K562 (cell line): ENCODE measurements at regions not wholly inside any gene's neighbourhood (a gene's known extent, or its start where the extent isn't known, plus 50 kb on each side); places are given as distances from the start of the nearest gene placed in this dataset.

Experiments
- ATAC-seq: fragments of 200-7000 bp; cut with Tn5 transposase; 3 replicates; pipeline ENCODE4 v1.9.1; 2020; ENCODE audit warnings: moderate library complexity
- BruUV-seq: library from RNA; stranded (reverse); fragments of 400-500 nt; replicated peaks from 2 replicates; lab custom pipeline; 2021; lab: Mats Ljungman, UMichigan
- CTCF ChIA-PET: fragments of 300-600 bp; formaldehyde crosslinking; extraction: SDS; loops from one replicate; lab custom pipeline; 2021; ENCODE audit warnings: low intra/inter-chr PET ratio; lab: Yijun Ruan, JAX
- POLR2A ChIA-PET: fragments of 300-600, 350-650 bp; sonication (Branson Sonifier 250); formaldehyde crosslinking; extraction: SDS; loops from one replicate; lab custom pipeline; 2021; ENCODE audit warnings: antibody characterized with exemption, inconsistent platforms; lab: Yijun Ruan, JAX
- DNase-seq, 4 experiments: peaks; one replicate each; pipeline versions ENCODE4 v3.0.0 to v3.0.0-alpha.2; 2011 to 2018; ENCODE audit warnings: low spot score in 3 of 4, mixed read lengths in 3 of 4; ENCODE audit errors: extremely low read depth in 1 of 4
- FAIRE-seq: peaks from 2 replicates; lab custom pipeline; 2011; peaks lifted over from hg19 to GRCh38; lab: Jason Lieb, UNC
- H2AFZ ChIP-seq: 2 replicates; pipeline ENCODE4 v1.6.0; 2011; ENCODE audit warnings: low read depth, low read length, control low read depth, inconsistent platforms
- H3K27ac ChIP-seq: fragments of 200-600 bp; 3 replicates; pipeline ENCODE4 v1.8.0; 2011; ENCODE audit warnings: low read depth, mild to moderate bottlenecking, control low read depth, inconsistent platforms, low read length, moderate library complexity, mixed read lengths; ENCODE audit errors: extremely low read depth
- H3K27me3 ChIP-seq, 2 experiments: fragments of 300-600 bp in 1 of 2; 2 replicates in 1 of 2; 3 replicates in 1 of 2; pipeline versions ENCODE4 v1.6.0 to v1.8.0; 2011; ENCODE audit warnings: inconsistent platforms in 2 of 2, low read length in 2 of 2, mild to moderate bottlenecking in 1 of 2, mixed read lengths in 1 of 2, moderate library complexity in 1 of 2; ENCODE audit not compliant: control insufficient read depth in 2 of 2, insufficient read depth in 2 of 2
- H3K36me3 ChIP-seq: fragments of 300-600 bp; 3 replicates; pipeline ENCODE4 v1.8.0; 2011; ENCODE audit warnings: mild to moderate bottlenecking, low read length, inconsistent platforms; ENCODE audit not compliant: control insufficient read depth, insufficient read depth
- H3K4me1 ChIP-seq, 2 experiments: fragments of 200-600 bp in 1 of 2; replicated peaks in 1 of 2; 2 replicates in 1 of 2; 3 replicates in 1 of 2; pipeline versions ENCODE4 v1.5.1 to v1.8.0; 2011; ENCODE audit warnings: inconsistent platforms in 2 of 2, low read length in 2 of 2, mild to moderate bottlenecking in 1 of 2, mixed read lengths in 1 of 2, moderate library complexity in 1 of 2; ENCODE audit not compliant: control insufficient read depth in 2 of 2, insufficient read depth in 2 of 2
- H3K4me2 ChIP-seq: 2 replicates; pipeline ENCODE4 v1.6.1; 2011; ENCODE audit warnings: low read length, control low read depth, inconsistent platforms, mixed read lengths; ENCODE audit not compliant: insufficient read depth
- H3K4me3 ChIP-seq: fragments of 200-600 bp; sonication (generic), shearing (Covaris generic); 2 replicates; pipeline ENCODE4 v1.5.1; 2016; ENCODE audit warnings: control low read depth, inconsistent platforms
- H3K79me2 ChIP-seq: fragments of 200-600 bp; 3 replicates; pipeline ENCODE4 v1.8.0; 2011; ENCODE audit warnings: low read length, inconsistent platforms; ENCODE audit not compliant: control insufficient read depth, insufficient read depth
- H3K9ac ChIP-seq, 2 experiments: 2 replicates each; pipeline versions ENCODE4 v1.6.0 to v1.6.1; 2011; ENCODE audit warnings: low read depth in 2 of 2, low read length in 2 of 2, control low read depth in 1 of 2, inconsistent platforms in 1 of 2, mild to moderate bottlenecking in 1 of 2, mixed read lengths in 1 of 2; ENCODE audit not compliant: insufficient read depth in 1 of 2
- H3K9me1 ChIP-seq: one replicate; pipeline ENCODE4 v1.6.0; 2011; ENCODE audit warnings: inconsistent platforms, mild to moderate bottlenecking, low read length, moderate library complexity; ENCODE audit not compliant: control insufficient read depth, insufficient read depth
- H3K9me3 ChIP-seq: replicated peaks from 2 replicates; pipeline ENCODE4 v1.5.1; 2011; ENCODE audit warnings: low read depth, low read length, inconsistent platforms; ENCODE audit not compliant: control insufficient read depth, insufficient read depth
- H4K20me1 ChIP-seq: replicated peaks from 2 replicates; pipeline ENCODE4 v1.6.1; 2011; ENCODE audit warnings: low read length, inconsistent platforms, mixed read lengths; ENCODE audit not compliant: control insufficient read depth, insufficient read depth
- HCFC1 ChIP-seq: IDR thresholded peaks from 2 replicates; pipeline ENCODE4 v1.6.1; 2012; ENCODE audit warnings: low read depth, low read length, improper control_type of control experiment
- HNRNPL ChIP-seq: fragments of 200-400 bp; formaldehyde crosslinking; IDR thresholded peaks from 2 replicates; pipeline ENCODE4 v1.6.1; 2017; ENCODE audit warnings: low read depth, mild to moderate bottlenecking, low read length
- MITF ChIP-seq: IDR thresholded peaks from 2 replicates; pipeline ENCODE4 v1.6.1; 2014; ENCODE audit warnings: antibody characterized with exemption
- ZBTB11 ChIP-seq, 3 experiments: fragments of 200-800 bp in 1 of 3; fragments of 250-450 bp in 1 of 3; fragments of 450-650 bp in 1 of 3; sonication (Bioruptor Pico) in 1 of 3; sonication (Bioruptor generic) in 1 of 3; formaldehyde crosslinking in 1 of 3; IDR thresholded peaks; 2 replicates each; pipeline versions ENCODE4 v1.6.1 to v1.8.0; 2016 to 2022; ENCODE audit warnings: mild to moderate bottlenecking in 2 of 3, missing genetic modification characterization in 2 of 3, missing compliant biosample characterization in 1 of 3, moderate library complexity in 1 of 3
- ZBTB33 ChIP-seq: sonication (generic); formaldehyde crosslinking; IDR thresholded peaks from 2 replicates; pipeline ENCODE4 v1.8.1; 2023; ENCODE audit warnings: mild to moderate bottlenecking, missing genetic modification reagents
- ZNF184 ChIP-seq: sonication (generic); formaldehyde crosslinking; IDR thresholded peaks from 2 replicates; pipeline ENCODE4 v1.5.0; 2020; ENCODE audit warnings: missing genetic modification reagents
- ZNF212 ChIP-seq: fragments of 450-650 bp; formaldehyde crosslinking; IDR thresholded peaks from 2 replicates; pipeline ENCODE4 v1.4.0; 2020; ENCODE audit warnings: mild to moderate bottlenecking
- WGBS: fragments of 100-300 bp; shearing (Covaris generic); methylation state at CpG from one replicate; pipeline ENCODE4 v1.1.6; 2016; ENCODE audit warnings: low coverage, mixed read lengths; ENCODE audit not compliant: insufficient coverage; ENCODE audit errors: missing lambda C conversion rate; 5-methylcytosine and 5-hydroxymethylcytosine counted together
- in situ Hi-C: fragments of 300-500 bp; cut with MboI; formaldehyde crosslinking; loops from 4 replicates; pipeline ENCODE4 v1.15.0; 2018; ENCODE audit warnings: inconsistent platforms, mixed read lengths
- intact Hi-C: fragments of 100-400 bp; cut with micrococcal nuclease; formaldehyde crosslinking; loops from 2 replicates; pipeline ENCODE4 v1.14.2; 2022

GRCh38 chr2:104046466-104046865, 807.4 kb upstream of the POU3F3 start (continued):
- no peak for TF ChIP-seq ZBTB11 (CRISPR knock-in tag; IDR thresholded peaks at IDR 0.05)
- no peak for TF ChIP-seq HNRNPL
- no peak for TF ChIP-seq MITF

- Histone ChIP-seq H3K36me3 (no peaks in the 10 kb centered on the region), H3K4me3 (no peak overlapping the region), H3K9ac (no peak overlapping the region), H3K4me1 (no peaks in the 10 kb centered on the region), H4K20me1 (no peaks in the 10 kb centered on the region), H3K9me1 (no peaks in the 10 kb centered on the region), H3K27ac (no peak overlapping the region), H3K9me3 (no peaks in the 10 kb centered on the region), H2AFZ (no peak overlapping the region), H3K79me2 (no peaks in the 10 kb centered on the region), H3K4me2 (no peak overlapping the region), H3K27me3 (no peaks in the 10 kb centered on the region)
- ATAC-seq (no peak), FAIRE-seq (no peak), DNase-seq (no peak)
- WGBS = under 1% methylated on average over 10 of the region's 10 CpGs
- CTCF ChIA-PET = no interaction called here
- intact Hi-C loops = no loop called here
- in situ Hi-C loops = no loop called here
- POLR2A ChIA-PET = no interaction called here
- no TSS peak for BruUV-seq
- TF ChIP-seq ZBTB33 (CRISPR knock-in tag) (no peak), ZNF184 (CRISPR knock-in tag) (no peak), HCFC1 (no peak), ZNF212 (CRISPR knock-in tag) (no peak)
Observed at GRCh38 chr2:104047516-104047915, 806.4 kb upstream of the POU3F3 start.
